Prostate gland (tissue), 2 donors: ENCODE measurements at regions not wholly inside any gene's neighbourhood (a gene's known extent, or its start where the extent isn't known, plus 50 kb on each side); places are given as distances from the start of the nearest gene placed in this dataset.

Source experiments
- DNase-seq: peaks from one replicate; pipeline ENCODE4 v3.0.0-alpha.2; 2019; ENCODE audit warnings: low spot score
- H3K27ac ChIP-seq, 2 donors: fragments of 200-600 bp; sonication (generic); 2 replicates each; pipeline ENCODE4 v1.5.1; 2017 to 2019
- H3K27me3 ChIP-seq: fragments of 200-600 bp; sonication (generic); replicated peaks from 2 replicates; pipeline ENCODE4 v1.5.1; 2019; ENCODE audit not compliant: insufficient read depth
- H3K36me3 ChIP-seq, 2 donors: fragments of 200-600 bp; sonication (generic); 1 replicate in 1 of 2; 2 replicates in 1 of 2; pipeline versions ENCODE4 v1.5.1 to v1.8.1; 2017 to 2019
- H3K4me1 ChIP-seq: fragments of 200-600 bp; sonication (generic); replicated peaks from 2 replicates; pipeline ENCODE4 v1.5.1; 2019
- H3K4me3 ChIP-seq, 2 donors: fragments of 200-600 bp; sonication (generic); 2 replicates each; pipeline ENCODE4 v1.5.1; 2017 to 2019
- H3K9me3 ChIP-seq: fragments of 200-600 bp; sonication (generic); 2 replicates; pipeline ENCODE4 v1.5.1; 2017
- POLR2A ChIP-seq: fragments of 450-650 bp; IDR thresholded peaks from one replicate; pipeline ENCODE4 v1.6.1; 2016; ENCODE audit warnings: antibody characterized with exemption, mild to moderate bottlenecking
- POLR2AphosphoS5 ChIP-seq: sonication (generic); formaldehyde crosslinking; IDR thresholded peaks from one replicate; pipeline ENCODE4 v1.6.1; 2017; ENCODE audit warnings: antibody characterized with exemption
- WGBS: methylation state at CpG from one replicate; pipeline ENCODE4 v1.1.5; 2018; 5-methylcytosine and 5-hydroxymethylcytosine counted together
- intact Hi-C: fragments of 100-400 bp; cut with DNase I; formaldehyde crosslinking; loops from one replicate; pipeline ENCODE4 v1.14.2; 2022
- TF ChIP-seq, protein P1 (sequence below), 4 experiments: fragments of 200-600 bp in 2 of 4; fragments of 450-650 bp in 2 of 4; sonication (generic) in 2 of 4; IDR thresholded peaks; 1 replicate in 3 of 4; 2 replicates in 1 of 4; pipeline ENCODE4 v1.5.1; 2016 to 2019; ENCODE audit warnings: antibody characterized with exemption in 4 of 4, mild to moderate bottlenecking in 2 of 4, moderate library complexity in 2 of 4

DNA sequence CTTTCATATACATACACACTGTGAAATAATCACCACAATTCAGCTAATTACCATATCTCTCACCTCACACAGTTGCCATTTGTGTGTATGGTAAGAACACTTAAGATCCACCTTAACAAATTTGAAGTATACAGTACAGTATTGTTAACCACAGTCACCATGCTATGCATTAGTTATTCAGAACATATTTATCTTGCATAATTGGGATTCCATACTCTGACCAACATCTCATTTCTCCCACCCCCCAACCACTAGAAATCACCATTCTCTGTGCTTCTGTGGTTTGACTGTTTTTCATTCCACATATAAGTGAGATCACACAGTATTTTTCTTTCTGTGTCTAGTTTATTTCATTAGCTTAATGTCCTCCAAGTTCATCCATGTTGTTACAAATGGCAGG, 247.7 kb upstream of the CTNNB1 start:
- H3K4me1 ChIP-seq, result no peaks in the 10 kb centered on the region
- no peaks in the 10 kb centered on the region for H3K9me3 ChIP-seq
- no peak for DNase-seq
- intact Hi-C loops, result no loop called here
- H3K4me3 ChIP-seq, result no peak overlapping the region
- no peaks in the 10 kb centered on the region for H3K36me3 ChIP-seq
- TF ChIP-seq POLR2A (no peak), POLR2AphosphoS5 (no peak)
- TF ChIP-seq, protein P1, sequence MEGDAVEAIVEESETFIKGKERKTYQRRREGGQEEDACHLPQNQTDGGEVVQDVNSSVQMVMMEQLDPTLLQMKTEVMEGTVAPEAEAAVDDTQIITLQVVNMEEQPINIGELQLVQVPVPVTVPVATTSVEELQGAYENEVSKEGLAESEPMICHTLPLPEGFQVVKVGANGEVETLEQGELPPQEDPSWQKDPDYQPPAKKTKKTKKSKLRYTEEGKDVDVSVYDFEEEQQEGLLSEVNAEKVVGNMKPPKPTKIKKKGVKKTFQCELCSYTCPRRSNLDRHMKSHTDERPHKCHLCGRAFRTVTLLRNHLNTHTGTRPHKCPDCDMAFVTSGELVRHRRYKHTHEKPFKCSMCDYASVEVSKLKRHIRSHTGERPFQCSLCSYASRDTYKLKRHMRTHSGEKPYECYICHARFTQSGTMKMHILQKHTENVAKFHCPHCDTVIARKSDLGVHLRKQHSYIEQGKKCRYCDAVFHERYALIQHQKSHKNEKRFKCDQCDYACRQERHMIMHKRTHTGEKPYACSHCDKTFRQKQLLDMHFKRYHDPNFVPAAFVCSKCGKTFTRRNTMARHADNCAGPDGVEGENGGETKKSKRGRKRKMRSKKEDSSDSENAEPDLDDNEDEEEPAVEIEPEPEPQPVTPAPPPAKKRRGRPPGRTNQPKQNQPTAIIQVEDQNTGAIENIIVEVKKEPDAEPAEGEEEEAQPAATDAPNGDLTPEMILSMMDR (IDR thresholded peaks at IDR 0.05), result no peak
- no peak overlapping the region for H3K27ac ChIP-seq
- H3K27me3 ChIP-seq, result no peaks in the 10 kb centered on the region

DNA sequence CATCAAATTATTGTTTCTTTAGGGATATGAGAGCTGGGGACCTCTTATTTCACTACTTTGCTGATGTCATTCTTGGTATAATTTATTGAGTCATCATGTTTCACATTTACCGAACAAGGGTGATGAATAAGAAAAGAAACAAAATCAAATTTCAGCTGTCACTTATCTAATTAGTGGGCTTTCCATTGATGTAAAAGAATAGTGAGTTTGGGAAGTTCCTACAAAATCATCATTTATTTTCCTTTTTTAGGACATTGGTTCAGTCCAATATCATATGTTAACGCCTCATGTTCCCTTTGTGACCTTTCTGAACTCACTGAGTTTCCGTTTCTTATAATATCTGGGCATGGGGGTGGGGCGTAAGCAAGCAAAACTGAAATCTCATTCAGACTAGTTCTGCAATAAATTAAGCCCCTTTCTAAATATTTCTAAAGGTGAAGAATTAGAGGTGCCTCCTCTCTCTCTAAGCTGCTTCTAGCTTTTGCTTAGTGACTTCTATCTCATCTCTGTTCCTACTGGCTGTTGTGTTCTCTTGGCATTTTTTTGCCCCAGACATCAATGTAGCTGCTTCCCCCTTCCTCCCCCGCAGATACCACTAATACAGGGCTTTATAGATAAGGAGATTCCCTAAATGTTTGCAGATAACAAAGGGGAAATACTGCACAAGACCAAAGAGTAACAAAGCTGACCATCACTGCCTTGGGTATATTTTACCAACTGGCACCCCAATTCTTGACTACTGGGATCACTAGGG, 238.0 kb upstream of the CTNNB1 start:
- Histone ChIP-seq H3K4me3 (no peak overlapping the region), H3K27me3 (no peaks in the 10 kb centered on the region), H3K36me3 (no peaks in the 10 kb centered on the region), H3K27ac (no peak overlapping the region), H3K4me1 (no peaks in the 10 kb centered on the region), H3K9me3 (no peaks in the 10 kb centered on the region)
- TF ChIP-seq POLR2A (no peak), POLR2AphosphoS5 (no peak)
- TF ChIP-seq, protein P1 (IDR thresholded peaks at IDR 0.05), result no peak
- 90% methylated on average over 5 of the region's 5 CpGs for WGBS
- intact Hi-C loops, result no loop called here
- DNase-seq, result no peak

DNA sequence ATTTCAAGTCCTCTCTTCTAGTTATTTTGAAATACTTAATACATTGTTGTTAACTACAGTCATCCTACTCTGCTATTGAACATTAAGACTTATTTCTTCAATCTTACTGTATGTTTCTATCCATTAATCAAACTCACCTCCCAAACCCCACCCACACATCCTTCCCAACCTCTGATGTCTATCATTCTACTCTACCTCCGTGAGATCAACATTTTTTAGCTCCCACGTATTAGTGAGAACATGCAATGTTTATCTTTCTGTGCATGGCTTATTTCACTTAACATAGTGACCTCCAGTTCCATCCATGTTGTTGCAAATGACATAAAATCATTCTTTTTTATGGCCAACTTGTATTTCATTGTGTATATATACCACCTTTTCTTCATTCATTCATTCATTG, 236.6 kb upstream of the CTNNB1 start:
- DNase-seq, result no peak
- H3K27ac ChIP-seq, result no peak overlapping the region
- TF ChIP-seq, protein P1 (IDR thresholded peaks at IDR 0.05), result no peak
- no peak for TF ChIP-seq POLR2AphosphoS5
- TF ChIP-seq POLR2A, result no peak

DNA sequence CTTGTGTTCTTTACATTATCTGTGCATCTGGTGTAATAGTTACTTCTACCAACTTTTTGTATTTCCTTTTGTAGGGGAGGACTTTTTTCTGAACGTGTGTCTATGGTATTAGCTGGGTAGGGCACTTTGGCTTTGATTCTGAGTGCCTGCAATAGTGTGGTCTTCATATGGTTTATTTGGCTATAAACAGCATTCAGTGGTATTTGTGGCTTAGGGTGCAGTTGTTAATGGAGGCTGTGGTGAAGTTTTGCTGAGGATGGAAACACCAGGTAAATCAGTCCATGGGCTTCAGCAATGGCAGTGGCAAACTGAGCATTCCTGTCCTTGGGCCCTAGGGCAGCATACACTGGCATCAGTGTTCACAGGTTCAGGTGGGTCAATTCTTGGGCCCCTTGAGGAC, 230.6 kb upstream of the CTNNB1 start:
- intact Hi-C loops, result no loop called here
- H3K27me3 ChIP-seq, result no peaks in the 10 kb centered on the region
- no peaks in the 10 kb centered on the region for H3K36me3 ChIP-seq
- TF ChIP-seq POLR2AphosphoS5, result no peak
- TF ChIP-seq, protein P1 (IDR thresholded peaks at IDR 0.05), result no peak
- no peak for TF ChIP-seq POLR2A
- no peaks in the 10 kb centered on the region for H3K9me3 ChIP-seq
- no peak overlapping the region for H3K4me3 ChIP-seq
- no peaks in the 10 kb centered on the region for H3K4me1 ChIP-seq
- H3K27ac ChIP-seq, result no peak overlapping the region
- WGBS, result 61% methylated on average over 1 of the region's 1 CpG
- DNase-seq, result no peak

More for the DNA sequence above, 236.6 kb upstream of the CTNNB1 start:
- Histone ChIP-seq H3K9me3 (no peaks in the 10 kb centered on the region), H3K4me1 (no peaks in the 10 kb centered on the region), H3K36me3 (no peaks in the 10 kb centered on the region), H3K4me3 (no peak overlapping the region), H3K27me3 (no peaks in the 10 kb centered on the region)
- 75% methylated on average over 2 of the region's 2 CpGs for WGBS
- intact Hi-C loops, result no loop called here

DNA sequence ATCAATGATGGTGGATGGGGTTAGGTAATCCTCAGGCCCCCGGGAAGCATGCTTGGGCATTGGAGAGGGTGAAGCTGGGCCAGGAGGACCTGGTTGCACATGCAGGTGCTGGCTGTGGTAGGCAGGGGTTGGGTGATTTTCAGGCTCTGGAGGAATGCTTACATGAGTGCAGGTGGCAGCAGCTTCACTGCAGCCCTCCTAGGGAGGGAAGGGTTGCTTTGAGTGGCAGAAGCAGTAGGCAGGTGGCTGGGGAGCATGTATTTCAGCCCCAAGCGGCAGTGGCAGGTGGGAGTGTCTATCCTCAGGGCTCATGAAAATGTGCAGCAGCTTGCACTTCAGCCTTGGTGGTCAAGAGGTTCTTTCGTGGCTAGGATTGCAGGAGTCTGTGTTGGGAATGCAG, 230.0 kb upstream of the CTNNB1 start:
- Histone ChIP-seq H3K27ac (no peak overlapping the region), H3K9me3 (no peaks in the 10 kb centered on the region), H3K36me3 (no peaks in the 10 kb centered on the region), H3K4me1 (no peaks in the 10 kb centered on the region), H3K27me3 (no peaks in the 10 kb centered on the region), H3K4me3 (no peak overlapping the region)
- intact Hi-C loops, result no loop called here
- no peak for DNase-seq
- WGBS, result 93% methylated on average over 3 of the region's 3 CpGs
- TF ChIP-seq POLR2AphosphoS5 (no peak), POLR2A (no peak)
- TF ChIP-seq, protein P1 (IDR thresholded peaks at IDR 0.05), result no peak
